Stimulated activated CD8-positive, alpha-beta memory T cell treated with anti-CD3 and anti-CD28 coated beads, Interleukin-12 subunit alpha, Interleukin-12 subunit beta, amount 100 ng/mL, for 24 hours (primary cell): ENCODE measurements at regions not wholly inside any gene's neighbourhood (a gene's known extent, or its start where the extent isn't known, plus 50 kb on each side); places are given as distances from the start of the nearest gene placed in this dataset.

ENCODE experiments used
- DNase-seq: peaks from one replicate; pipeline ENCODE4 v3.0.0-alpha.2; 2020; ENCODE audit errors: extremely low read depth

DNA sequence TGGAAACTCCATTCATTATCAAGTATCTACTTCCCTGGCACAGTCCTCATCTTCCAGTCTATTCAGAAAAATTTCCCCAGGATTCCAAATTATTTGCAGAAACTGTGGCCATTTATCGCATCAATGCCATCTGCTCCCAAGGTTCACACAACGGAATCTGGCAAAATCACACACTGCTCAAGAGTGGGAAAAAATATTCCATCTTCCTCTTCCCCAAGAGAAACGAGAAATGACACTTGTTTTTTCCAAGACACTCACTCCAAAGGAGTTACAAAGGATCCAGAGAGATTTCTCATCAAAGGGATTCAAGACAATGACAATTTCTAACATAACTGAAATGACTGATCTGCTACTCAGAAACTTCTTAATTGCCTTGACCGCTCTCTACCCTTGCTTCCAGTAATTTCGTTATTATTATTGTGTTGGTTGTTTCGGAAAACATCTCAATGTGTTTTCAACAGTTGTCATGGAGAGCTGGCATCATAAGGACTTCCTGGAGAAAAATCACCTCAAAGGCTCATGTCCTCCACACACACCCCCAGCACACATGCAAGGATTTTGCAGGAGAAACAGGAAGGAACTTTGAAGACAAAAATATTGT, 128.0 kb downstream of the PSMG1 start:
- DNase-seq, result no peak

DNA sequence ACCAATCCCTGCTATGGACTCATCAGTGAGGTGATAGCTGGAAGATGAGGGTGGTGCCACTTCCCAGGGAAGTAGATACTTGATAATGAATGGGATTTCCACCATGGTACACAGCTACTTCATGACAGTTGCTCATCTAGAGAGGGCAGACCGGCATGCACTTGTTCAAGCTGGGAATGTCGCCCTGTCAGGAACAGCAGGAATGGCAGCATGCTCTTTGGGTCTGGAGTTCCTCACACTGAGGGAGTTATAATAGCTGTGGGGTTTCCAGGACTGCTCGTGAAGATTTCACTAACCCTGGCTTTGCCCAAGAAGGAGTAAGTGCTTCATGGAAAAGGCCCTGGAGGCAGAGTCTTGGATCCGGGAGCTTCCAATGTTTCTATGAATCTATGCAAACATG, 129.2 kb downstream of the PSMG1 start:
- DNase-seq, result no peak

DNA sequence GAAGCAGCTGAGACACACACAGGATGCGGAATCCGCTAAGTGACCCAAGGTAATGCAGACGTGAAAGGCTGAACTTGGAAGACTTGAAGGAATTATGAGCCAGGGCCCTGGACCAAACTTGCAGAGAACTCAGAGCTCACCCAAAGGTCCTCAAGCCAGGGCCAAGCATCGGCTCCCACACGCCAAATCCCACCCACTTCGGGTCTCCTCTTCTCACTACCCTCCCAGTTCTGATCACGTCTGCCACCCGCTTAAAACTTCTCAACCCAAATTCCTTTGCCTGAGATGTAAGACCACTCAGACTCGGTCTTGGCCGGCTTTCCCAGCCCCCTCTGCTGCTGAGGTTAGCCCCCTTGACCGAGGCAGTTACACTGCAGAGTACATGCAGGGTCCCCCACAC, 130.1 kb downstream of the PSMG1 start:
- DNase-seq, result no peak

DNA sequence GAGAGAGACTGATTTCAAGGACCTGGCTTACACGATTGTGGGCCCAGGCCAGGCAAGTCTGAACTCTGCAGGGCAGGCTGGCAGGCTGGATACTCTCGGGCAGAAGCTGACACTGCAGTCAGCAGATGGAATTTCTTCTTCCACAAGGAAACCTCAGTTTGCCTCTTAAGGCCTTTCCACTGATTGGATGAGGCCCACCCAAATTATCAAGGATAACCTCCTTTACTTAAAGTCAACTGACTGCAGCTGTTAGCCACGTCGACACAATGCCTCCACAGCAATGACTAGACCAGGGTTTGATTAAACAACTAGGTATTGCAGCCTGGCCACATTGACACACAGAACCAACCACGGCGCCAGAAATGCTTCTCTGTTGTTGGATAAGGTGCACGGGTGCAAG, 130.5 kb downstream of the PSMG1 start:
- DNase-seq, result no peak

DNA sequence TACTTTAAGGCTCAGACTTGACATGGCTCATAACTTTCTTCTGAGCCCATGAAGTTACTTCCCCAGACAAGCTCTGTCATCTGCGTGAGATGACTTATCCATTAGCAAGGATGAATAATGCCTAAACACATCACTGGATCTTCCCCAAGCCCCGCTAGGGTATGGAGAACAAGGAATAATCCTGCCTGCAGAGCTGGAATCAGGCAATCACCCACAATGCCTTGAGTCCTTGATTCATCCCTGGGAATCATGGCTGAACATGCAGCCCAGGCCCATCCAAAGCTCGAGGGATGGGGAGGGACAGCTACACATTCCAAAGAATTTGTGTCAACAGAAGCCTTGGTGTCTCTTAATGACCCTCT, 131.7 kb downstream of the PSMG1 start:
- DNase-seq, result no peak

DNA sequence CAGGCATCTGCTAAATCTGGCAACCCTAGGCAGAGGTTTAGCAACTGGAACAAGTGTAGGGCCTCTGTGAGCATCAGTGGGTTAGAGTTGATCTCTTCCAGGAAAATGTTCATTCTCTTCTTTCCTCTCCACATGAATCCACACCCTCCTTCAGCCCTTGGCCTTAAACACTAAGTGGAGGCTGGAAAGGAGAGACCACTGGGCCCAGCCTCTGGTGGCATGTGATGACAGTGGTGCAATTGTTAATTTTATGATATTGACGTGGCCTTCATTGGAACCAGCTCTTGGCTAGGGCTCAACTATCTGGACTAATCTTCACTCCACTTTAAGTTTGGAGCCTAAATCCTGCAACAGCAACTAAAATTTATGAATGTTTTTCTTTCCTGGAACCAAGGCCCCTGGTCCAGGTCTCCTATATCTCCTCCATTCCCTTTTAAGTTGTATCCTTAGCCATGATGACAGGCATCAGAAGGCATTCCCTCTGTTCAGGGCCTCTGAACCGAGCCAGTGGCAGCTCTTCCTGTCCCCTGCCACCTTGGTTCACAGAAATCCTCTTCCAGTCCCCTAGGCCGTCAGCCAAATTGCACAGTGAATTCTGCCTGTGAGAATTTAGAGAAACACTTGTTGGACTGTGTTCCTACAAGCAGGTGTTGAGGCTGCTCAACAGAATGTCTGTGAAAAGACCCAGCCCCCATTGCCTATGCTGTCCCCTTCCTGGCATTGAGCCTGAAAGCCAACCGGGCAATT, 132.2 kb downstream of the PSMG1 start:
- DNase-seq, result no peak

DNA sequence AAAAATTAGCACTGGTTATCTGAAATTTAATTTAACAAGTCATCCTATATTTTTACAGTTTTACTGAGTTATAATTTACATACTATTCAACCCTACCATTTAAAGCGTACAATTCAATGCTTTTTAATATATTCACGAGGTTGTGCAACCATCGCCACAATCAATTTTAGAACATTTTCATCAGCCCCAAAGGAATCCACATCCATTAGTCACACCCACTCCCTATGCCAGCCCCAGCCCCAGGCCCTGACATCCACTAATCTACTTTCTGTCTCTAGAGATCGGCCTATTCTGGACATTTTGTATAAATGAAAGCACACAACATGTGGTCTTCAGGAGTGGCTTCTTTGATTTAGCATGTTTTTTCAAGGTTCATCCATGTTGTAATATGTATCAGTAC, 134.7 kb downstream of the PSMG1 start:
- no peak for DNase-seq

DNA sequence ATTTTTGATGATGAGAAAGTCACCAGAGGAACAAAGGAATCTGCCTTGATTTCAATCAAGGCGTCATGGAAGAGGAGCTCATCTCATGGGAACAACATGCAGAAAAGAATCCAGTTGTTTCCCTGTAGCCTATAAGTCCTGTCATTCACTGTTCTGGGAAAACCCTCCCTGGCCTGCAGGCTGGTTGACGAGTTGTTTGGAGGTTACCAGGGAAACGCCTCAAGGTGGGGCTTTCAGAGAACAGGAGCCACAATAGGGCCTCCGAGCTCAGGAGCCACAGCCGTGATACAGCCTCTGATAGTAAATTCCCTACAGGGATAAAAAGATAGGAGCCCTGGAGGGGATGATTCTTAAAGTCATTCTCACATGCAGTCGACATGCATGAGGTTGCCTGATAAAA, 135.2 kb downstream of the PSMG1 start:
- DNase-seq, result no peak

DNA sequence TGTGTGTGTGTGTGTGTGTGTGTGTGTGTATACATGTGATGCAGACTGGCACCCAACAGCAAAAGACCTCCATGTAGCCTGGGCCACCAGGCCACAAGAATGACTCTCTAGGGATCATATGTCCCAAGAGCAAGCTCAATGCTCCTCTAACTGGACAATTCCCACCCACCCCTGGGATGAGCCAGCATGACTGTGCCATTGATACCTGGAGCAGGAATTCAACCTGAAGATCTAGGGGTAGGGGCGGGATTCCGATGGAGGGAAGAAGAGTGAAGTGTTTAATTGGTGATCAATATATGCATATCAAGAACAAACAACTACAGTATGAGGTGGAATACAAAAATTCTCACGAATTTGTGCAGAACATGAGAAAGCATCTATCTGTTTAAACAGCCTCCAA, 136.2 kb downstream of the PSMG1 start:
- DNase-seq, result no peak

DNA sequence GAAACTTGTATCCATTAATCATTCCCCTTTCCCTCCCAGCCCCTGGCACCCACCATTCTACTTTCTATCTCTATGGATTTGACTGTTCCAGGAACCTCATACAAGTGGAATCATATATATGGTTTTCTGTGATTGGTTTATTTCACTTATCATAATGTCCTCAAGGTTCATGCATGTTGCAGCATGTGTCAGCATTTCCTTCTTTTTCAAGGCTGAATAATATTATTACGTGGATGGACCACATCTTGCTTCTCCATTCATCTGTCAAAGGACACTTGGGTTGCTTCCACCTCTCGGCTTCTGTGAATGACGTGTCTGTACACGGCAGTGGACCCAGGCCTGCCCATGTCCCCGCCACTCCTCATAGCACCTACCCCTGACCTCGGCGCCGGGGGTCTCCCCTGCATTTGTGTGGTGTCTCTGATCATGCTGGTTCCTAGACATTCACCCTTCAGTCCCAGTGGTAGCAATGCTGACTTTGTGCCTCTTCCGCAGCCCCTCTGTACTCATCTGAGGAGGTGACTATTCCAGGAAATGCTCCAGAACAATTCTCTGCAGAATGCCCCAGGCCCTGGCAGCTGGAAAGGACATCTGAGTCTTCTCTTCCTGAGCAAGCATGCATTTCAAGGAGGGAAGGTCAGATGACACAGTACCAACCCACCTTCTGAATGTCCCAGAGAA, 136.9 kb downstream of the PSMG1 start:
- DNase-seq, result no peak

DNA sequence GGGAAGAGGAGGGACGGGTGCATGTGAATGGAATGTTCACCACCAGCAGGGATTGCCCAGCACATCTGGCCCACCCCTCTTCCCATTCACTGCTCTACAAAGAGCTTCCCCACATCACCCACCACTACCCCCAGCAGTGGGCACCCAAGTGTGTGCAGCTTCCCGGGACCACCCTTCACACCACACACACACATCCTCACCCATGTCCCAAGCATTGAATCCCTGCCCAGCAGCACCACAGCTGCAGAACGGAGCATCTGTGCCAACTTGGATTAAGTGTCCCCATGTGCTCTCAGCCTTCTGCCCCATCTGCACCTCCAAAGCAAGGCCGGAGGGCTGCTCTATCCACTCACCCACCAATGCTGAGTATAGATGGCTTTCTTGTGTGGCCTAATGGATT, 141.4 kb downstream of the PSMG1 start:
- no peak for DNase-seq

DNA sequence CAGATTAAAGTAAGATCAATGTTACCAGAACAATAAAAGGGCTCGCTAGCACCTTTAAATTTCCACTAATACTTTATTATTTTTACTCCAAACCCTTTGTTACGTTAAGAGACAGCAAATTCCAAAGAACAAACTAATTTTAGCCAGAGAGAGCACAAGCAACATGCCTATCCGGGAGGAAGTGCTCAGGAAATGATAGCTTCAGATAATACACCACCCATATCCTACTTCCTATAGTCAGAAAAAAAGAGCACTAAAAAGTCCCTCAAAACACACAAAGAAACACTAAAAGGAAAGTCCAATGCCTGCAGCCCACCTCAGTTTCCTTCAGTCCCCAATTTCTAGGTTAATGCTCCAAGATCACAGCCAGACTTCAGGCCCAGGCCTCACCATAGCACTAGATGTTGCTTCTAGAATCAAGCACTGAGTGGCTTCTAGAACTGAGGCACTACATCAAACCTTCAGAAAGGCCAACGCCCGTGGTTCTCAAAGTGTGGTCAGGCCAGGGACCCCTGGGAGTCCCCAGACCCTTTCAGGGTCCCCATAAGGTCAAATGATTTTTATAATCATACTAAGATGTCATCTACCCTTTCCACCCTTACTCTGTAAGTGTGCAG, 142.6 kb downstream of the PSMG1 start:
- DNase-seq, result no peak

DNA sequence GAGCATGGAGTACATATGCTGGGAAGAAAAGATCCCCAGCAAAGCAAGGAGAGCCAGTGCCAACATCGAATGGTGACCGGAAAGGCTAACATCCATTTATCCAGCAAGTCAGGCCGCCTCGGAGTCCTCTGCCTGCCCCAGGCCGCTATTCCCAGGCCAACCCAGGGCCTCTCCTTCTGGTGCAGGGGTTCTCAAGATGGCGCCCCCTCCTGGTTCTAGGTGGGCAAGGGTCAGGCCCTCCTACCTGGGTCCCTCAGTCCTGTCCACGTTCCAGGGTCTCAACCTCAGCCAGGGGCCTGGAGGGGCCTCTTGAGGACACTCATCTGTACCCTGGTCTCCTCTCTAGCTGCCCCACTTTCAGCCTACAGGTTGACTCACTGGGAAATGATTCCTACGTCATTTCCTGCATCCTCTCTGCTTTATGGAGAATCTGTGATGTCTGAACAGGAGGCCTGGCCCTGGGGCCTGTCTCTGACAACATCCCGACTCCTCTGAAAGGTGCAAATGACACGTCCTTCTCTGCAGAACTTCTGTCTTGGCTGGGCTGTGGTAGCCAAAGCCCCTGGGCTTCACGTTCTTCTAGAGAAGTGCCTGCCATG, 145.3 kb downstream of the PSMG1 start:
- DNase-seq, result no peak

DNA sequence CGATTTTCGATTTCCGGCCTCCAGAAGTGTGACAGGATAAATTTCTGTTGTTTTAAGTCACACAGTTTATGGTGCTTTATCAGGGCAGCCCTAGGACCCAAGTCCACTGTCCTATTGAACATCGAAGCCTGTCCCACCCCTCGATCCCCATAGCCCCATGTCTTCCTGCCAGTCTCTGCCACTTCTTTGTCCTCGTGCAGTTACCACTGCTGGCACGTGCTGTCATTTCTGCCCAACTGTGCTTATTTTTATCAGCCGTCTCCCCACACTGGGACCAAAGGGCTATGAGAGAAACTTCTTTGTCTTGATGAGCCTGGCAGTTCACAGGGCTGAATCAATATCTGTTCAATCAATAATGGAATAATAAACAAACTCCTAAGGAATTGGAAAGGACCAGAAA, 146.7 kb downstream of the PSMG1 start:
- DNase-seq, result no peak

DNA sequence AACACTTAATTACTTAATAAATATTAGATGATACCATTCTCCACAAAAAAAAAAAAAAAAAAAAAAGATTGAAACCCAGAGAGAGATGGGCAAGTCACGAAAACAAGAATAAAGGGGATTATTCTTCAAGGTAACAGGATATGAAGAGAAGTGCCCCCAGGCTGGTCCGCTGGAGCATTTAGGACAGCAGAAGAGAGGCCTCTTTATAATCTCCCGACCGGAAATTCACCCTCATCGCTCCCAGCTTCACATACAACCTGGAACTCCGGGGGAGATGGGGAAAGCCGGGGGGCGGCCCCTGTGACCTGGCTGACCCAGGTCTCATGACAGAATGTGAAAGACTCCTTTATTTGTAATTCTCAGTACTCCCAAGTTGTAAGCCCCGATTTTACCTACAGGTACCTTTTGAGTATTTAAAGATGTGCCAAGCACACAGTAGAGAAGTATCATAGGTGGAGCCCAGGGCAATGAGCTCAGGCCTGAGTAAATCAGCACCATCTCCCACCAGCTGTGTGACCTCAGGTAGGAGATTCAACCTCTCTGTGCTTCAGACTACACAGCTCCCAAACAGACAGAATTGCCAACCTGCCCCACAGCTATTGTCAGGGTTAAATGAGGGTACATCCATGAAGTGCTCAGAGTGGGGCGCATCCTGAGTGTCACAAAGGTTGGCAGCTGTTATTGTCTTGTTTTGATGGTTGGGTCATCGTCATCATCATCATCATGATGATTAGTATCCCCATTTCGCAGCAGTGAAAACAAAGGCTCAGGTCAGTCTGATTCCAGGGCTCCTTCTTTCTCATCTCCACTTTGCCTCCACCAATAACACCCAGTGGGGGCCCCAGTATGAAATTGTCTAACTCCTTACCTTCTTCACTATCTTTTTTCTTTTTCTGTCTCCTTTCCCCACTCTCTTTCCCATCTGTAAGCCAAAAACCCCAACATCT, 148.4 kb downstream of the PSMG1 start:
- DNase-seq, result no peak

DNA sequence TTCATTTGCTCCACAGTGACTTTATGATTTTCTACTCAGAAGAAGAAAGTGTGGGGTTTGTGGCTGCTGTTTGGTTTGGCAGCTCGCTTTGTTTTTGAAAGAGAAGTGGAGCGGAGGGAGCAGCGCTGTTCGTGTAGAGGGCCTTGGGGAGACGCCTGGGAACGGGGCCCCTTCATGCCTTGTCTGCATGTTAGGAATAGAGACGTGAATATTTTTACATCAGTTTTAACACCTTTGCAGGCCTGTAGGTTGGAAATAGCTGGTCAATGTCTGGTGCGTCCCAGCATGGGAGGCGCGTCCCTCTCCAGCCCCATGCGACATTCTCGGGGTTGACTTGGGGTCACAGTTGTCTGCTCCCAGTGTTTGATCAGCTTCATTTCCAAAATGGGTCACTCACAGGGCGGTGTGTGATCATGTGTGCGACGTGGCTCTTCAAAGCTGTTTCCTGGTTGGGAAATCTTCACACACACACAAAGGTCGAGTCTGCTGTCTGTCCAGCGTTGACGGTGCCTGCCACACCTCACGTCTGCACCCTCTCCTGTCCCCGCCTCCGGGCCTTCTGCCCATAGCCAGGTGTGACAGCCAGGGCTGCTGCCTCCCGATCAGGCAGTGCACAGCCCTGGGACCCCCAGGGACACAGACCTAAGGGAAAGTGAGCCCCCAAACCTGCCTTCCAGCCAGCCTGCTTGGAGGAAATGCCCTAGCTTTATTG, 149.2 kb downstream of the PSMG1 start:
- DNase-seq, result no peak

DNA sequence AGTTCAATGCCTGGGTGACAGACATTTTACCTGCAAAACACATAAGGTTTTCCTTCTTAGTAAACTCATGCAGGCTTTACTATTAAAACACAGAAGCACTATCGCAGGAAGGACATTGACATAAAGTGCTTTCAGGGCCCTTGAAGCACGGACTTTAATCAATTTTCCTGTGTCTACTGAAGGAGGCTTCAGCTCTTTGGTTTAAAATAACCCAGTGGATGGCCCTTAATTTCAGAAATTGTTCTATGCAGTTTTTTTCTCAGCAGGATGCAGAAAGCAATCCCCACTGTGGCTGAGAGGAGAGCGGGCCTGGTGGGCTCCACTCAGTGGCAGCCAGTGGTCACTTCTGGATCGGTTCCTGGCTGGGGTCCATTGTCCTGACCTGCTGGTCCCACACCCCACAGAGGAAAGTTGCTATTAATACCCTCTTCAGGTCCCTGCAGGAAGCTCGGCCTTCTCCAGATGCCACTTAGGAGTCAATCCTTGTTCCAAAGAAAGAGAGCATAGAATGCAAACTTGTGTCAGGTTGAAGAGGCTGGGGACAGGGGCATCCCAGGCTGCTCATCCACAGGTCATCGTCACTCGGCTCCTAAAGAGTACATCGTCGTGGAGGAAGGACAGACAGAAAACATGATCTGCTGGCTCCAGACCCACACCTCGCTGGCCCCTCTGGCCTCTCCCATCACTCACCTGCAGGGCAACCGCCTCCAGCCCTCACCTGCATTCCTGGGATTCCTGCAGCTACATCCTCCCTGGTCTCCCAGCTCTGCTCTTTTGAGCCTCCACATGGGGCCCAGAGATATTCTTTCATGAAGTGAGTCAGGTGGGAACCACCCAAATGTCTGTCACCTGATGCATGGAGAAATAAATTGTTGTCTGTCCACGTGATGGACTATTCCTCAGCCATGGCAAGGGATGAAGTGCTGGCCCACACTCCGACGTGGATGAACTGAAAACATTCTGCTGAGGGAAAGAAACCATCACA, 153.1 kb downstream of the PSMG1 start:
- DNase-seq, result no peak

DNA sequence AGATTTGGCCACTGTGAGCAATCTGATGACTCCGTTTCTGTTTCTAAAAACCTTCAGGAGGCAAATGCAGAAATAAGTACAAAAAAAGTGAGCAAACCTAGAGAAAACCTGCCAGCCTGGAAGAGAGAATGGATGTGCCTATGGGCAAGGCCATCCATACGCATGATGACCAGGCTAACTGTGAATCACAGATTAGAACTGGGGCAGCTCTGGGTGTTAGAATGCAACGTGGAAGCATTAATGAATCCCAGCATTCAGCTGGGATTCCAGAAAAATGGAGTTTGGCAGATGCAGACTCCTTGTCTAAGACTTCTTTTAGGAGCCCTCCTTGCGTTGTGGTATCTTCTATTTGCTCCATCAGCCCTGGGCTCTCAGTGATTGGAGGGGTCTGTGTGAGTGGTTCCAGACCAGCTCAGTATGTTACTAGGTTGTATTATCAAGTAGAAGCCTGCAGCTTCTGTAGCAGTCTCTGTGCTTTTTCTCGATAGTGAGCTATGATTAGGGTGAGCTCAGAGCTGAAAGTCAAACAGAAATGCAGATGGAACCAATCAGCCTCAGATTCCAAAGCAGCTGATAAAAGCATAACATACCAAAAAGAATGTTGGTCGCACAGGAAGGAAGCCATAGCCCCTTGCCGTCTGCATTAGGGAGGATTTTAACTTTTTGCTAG, 154.0 kb downstream of the PSMG1 start:
- DNase-seq, result no peak

DNA sequence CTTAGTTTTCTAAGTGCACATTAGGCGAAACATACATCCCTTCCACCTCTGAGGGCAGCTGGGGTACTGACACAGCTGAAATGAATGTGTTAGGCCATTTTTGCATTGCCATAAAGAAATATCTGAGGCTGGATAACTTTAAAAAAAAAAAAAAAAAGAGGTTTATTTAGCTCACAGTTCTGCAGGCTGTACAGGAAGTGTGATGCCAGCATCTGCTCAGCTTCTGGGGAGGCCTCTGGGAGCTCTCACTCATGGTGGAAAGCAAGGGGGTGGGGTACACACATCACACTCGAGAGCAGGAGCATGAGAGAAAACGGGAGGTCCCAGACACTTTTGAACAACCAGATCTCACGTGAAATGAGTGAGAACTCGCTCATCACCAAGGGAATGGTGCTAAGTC, 158.1 kb downstream of the PSMG1 start:
- DNase-seq, result no peak
